CD8-positive, alpha-beta memory T cell (primary cell): ENCODE measurements at regions not wholly inside any gene's neighbourhood (a gene's known extent, or its start where the extent isn't known, plus 50 kb on each side); places are given as distances from the start of the nearest gene placed in this dataset.

Experiments
- CTCF ChIA-PET: fragments of 350-600 bp; sonication (Branson Sonifier 250); formaldehyde crosslinking; loops from one replicate; lab custom pipeline; 2021; ENCODE audit warnings: antibody characterized with exemption; lab: Charles Lee
- POLR2A ChIA-PET: fragments of 350-600 bp; sonication (Branson Sonifier 250); formaldehyde crosslinking; loops from one replicate; lab custom pipeline; 2021; ENCODE audit warnings: antibody characterized with exemption; lab: Charles Lee
- DNase-seq, 5 donors: peaks; one replicate each; pipeline versions ENCODE4 v3.0.0 to v3.0.0-alpha.2; 2020 to 2022; ENCODE audit warnings: mixed read lengths in 1 of 5
- H3K27ac ChIP-seq: one replicate; pipeline ENCODE4 v1.7.0; 2013; ENCODE audit warnings: low read depth, mild to moderate bottlenecking, low read length, moderate library complexity
- H3K27me3 ChIP-seq: 2 replicates; pipeline ENCODE4 v1.7.0; 2013; ENCODE audit warnings: low read length, mild to moderate bottlenecking; ENCODE audit not compliant: insufficient read depth, poor library complexity, severe bottlenecking
- H3K36me3 ChIP-seq: 2 replicates; pipeline ENCODE4 v1.7.0; 2013; ENCODE audit warnings: mild to moderate bottlenecking, low read length, moderate library complexity; ENCODE audit not compliant: insufficient read depth
- H3K4me1 ChIP-seq: 2 replicates; pipeline ENCODE4 v1.7.0; 2013; ENCODE audit warnings: mild to moderate bottlenecking, low read length, moderate library complexity; ENCODE audit not compliant: insufficient read depth
- H3K4me3 ChIP-seq: 2 replicates; pipeline ENCODE4 v1.7.0; 2013; ENCODE audit warnings: mild to moderate bottlenecking, low read length
- H3K9me3 ChIP-seq: 2 replicates; pipeline ENCODE4 v1.7.0; 2013; ENCODE audit warnings: mild to moderate bottlenecking, low read length
- H3K27ac Mint-ChIP-seq, 8 donors: one replicate each; pipeline ENCODE4 v1.8.0; 2020 to 2021; ENCODE audit warnings: mixed read lengths in 8 of 8, mild to moderate bottlenecking in 6 of 8, inconsistent platforms in 3 of 8, moderate library complexity in 3 of 8
- H3K27me3 Mint-ChIP-seq, 2 donors: one replicate each; pipeline ENCODE4 v1.8.0; 2020 to 2021; ENCODE audit warnings: mixed read lengths in 2 of 2, mild to moderate bottlenecking in 1 of 2, moderate library complexity in 1 of 2
- H3K36me3 Mint-ChIP-seq, 3 donors: one replicate each; pipeline ENCODE4 v1.8.0; 2020 to 2021; ENCODE audit warnings: mixed read lengths in 3 of 3, inconsistent platforms in 1 of 3, mild to moderate bottlenecking in 1 of 3
- H3K4me1 Mint-ChIP-seq, 3 donors: one replicate each; pipeline ENCODE4 v1.8.0; 2020 to 2021; ENCODE audit warnings: mixed read lengths in 3 of 3, inconsistent platforms in 1 of 3, mild to moderate bottlenecking in 1 of 3
- H3K4me3 Mint-ChIP-seq, 7 donors: one replicate each; pipeline ENCODE4 v1.8.0; 2020 to 2021; ENCODE audit warnings: mixed read lengths in 7 of 7, mild to moderate bottlenecking in 6 of 7, moderate library complexity in 4 of 7, inconsistent platforms in 2 of 7
- H3K9me3 Mint-ChIP-seq, 5 donors: one replicate each; pipeline ENCODE4 v1.8.0; 2020 to 2022; ENCODE audit warnings: mixed read lengths in 5 of 5, mild to moderate bottlenecking in 3 of 5, moderate library complexity in 2 of 5, inconsistent platforms in 1 of 5

DNA sequence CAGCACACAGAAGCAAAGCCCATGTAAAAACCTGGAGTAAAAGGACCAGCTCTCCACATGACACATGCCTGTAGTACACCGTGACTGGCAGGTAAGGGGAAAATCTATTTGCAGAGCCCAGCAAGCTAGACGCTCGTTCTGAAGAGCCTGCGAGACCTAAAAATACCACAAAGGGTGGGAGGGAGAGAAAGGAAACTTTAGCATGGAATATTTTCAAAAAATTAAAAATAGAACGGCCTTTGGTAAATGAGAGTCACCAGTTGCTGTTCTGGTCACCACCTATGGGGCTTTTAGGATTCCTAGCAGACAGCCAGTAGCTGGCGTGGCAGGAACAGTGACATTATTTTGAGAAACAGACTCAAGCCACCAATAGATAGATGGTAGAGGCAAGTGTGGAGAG lies 115.5 kb downstream of the MID1IP1 start:
- no peaks in the 10 kb centered on the region for H3K4me1 Mint-ChIP-seq
- no peak overlapping the region for H3K27ac Mint-ChIP-seq
- POLR2A ChIA-PET, result no interaction called here
- Histone ChIP-seq H3K9me3 (no peaks in the 10 kb centered on the region), H3K4me1 (no peaks in the 10 kb centered on the region), H3K4me3 (no peak overlapping the region), H3K27ac (no peak overlapping the region), H3K36me3 (no peaks in the 10 kb centered on the region), H3K27me3 (no peaks in the 10 kb centered on the region)
- CTCF ChIA-PET, result no interaction called here
- peaks cover 0 to 2% of the 10 kb centered on the region in 2 donors for H3K27me3 Mint-ChIP-seq
- no peak for DNase-seq
- H3K36me3 Mint-ChIP-seq, result no peaks in the 10 kb centered on the region
- no peak overlapping the region for H3K4me3 Mint-ChIP-seq
- H3K9me3 Mint-ChIP-seq, result no peaks in the 10 kb centered on the region

DNA sequence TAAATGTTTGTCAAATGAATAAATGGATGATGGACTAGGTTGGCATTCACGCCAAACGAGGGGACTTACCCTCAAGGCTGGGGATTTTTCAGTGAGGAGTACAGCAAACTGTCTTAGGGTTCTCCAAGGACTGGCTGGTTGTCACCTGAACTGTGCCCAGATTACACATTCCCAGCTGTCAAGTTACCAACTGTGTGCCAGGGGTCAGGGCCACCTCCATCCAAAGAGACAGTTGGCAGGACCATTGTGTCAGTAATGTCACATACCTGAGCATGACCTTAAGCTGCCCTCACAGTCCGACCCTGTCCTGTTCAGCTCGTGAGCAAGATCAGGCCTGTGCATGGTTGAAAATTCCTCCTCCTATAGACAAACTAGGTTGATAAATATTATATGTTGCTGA lies 116.7 kb downstream of the MID1IP1 start:
- H3K4me3 Mint-ChIP-seq, result no peak overlapping the region
- no peaks in the 10 kb centered on the region for H3K36me3 Mint-ChIP-seq
- CTCF ChIA-PET, result no interaction called here
- peaks cover 0 to 7% of the 10 kb centered on the region in 2 donors for H3K27me3 Mint-ChIP-seq
- no peaks in the 10 kb centered on the region for H3K4me1 Mint-ChIP-seq
- Histone ChIP-seq H3K27ac (no peak overlapping the region), H3K9me3 (no peaks in the 10 kb centered on the region), H3K36me3 (no peaks in the 10 kb centered on the region), H3K27me3 (no peaks in the 10 kb centered on the region), H3K4me1 (no peaks in the 10 kb centered on the region), H3K4me3 (no peak overlapping the region)
- DNase-seq, result no peak
- POLR2A ChIA-PET, result no interaction called here
- peak overlapping the region in 1 of 8 donors; percentile 34 for H3K27ac Mint-ChIP-seq
- peaks cover 0 to 2% (median 0%) of the 10 kb centered on the region in 5 donors for H3K9me3 Mint-ChIP-seq

GRCh38 chrX:38919202-38919601 lies 117.9 kb downstream of the MID1IP1 start:
- POLR2A ChIA-PET, result no interaction called here
- Mint-ChIP-seq H3K27me3 (peaks cover 0 to 7% of the 10 kb centered on the region in 2 donors), H3K4me3 (no peak overlapping the region), H3K36me3 (no peaks in the 10 kb centered on the region), H3K4me1 (no peaks in the 10 kb centered on the region), H3K27ac (no peak overlapping the region), H3K9me3 (peaks cover 0 to 2% (median 0%) of the 10 kb centered on the region in 5 donors)
- Histone ChIP-seq H3K27ac (no peak overlapping the region), H3K4me1 (no peaks in the 10 kb centered on the region), H3K9me3 (no peaks in the 10 kb centered on the region), H3K27me3 (no peaks in the 10 kb centered on the region), H3K4me3 (no peak overlapping the region), H3K36me3 (no peaks in the 10 kb centered on the region)
- CTCF ChIA-PET, result no interaction called here
- DNase-seq, result no peak

DNA sequence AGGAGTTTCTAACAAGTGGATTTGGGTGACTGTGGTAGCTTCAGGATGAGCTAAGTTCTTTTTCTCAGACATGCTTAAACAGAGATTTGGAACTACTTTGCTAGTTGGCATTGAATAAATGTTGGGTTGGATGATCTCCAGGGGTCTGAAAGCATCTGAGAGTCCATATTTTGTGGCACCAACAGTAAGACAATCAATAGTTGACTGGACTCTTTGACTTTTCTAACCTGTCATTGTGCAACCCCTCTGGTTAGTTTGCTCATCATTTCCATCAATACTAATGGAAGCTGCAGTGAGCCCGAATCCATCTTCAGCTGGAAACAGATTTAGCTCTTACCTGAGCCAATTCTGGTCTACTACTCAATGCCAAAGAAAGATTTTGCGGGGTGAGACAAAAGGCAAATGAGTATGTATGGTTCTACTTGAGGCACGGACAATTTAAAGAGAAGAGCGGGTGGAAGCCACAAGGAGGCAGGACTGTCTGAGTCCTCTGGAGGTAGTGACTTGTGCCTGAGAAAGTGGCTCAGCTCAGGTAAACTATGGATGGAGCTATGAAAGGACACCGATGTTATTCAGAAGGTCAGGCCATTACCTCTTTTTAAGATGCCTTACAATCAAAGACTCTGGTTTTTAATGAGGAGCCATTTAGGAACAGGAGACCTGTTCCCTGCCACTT lies 118.7 kb downstream of the MID1IP1 start:
- ChIA-PET CTCF (no interaction called here), POLR2A (no interaction called here)
- H3K9me3 ChIP-seq, result no peaks in the 10 kb centered on the region
- no peaks in the 10 kb centered on the region for H3K27me3 ChIP-seq
- no peaks in the 10 kb centered on the region for H3K36me3 Mint-ChIP-seq
- peaks cover 0 to 7% of the 10 kb centered on the region in 2 donors for H3K27me3 Mint-ChIP-seq
- no peaks in the 10 kb centered on the region for H3K36me3 ChIP-seq
- H3K27ac ChIP-seq, result no peak overlapping the region
- no peak for DNase-seq
- H3K4me1 Mint-ChIP-seq, result no peaks in the 10 kb centered on the region
- peaks cover 0 to 2% (median 0%) of the 10 kb centered on the region in 5 donors for H3K9me3 Mint-ChIP-seq
- H3K4me3 Mint-ChIP-seq, result no peak overlapping the region
- H3K4me3 ChIP-seq, result no peak overlapping the region
- H3K27ac Mint-ChIP-seq, result no peak overlapping the region
- H3K4me1 ChIP-seq, result no peaks in the 10 kb centered on the region

DNA sequence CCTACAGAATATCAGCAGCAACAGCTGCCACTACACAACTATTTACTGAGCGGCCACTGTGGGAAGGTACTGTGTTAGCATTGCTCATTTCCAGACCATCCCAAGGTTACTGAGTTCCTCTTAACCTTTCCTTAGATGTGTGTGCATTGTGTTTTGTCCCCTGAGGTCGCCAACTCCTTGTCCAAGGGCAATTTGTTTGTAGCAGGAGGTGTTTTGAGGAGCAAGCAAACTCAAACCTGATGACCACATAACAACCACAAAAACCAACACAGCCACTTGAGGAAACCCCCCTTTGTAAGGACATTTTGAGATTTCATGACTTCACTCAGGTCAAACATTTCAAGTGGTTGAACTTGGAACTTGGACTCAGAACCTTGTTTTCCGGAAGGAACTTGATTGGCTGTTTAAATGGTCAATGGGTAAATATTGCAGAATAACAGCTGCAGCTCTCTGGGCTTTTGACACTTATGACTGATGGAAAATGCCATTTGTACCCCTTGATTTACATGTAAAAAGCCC lies 122.3 kb downstream of the MID1IP1 start:
- Mint-ChIP-seq H3K27ac (no peak overlapping the region), H3K4me1 (no peaks in the 10 kb centered on the region), H3K36me3 (no peaks in the 10 kb centered on the region), H3K27me3 (peaks cover 0 to 12% of the 10 kb centered on the region in 2 donors), H3K4me3 (no peak overlapping the region), H3K9me3 (peaks cover 0 to 2% (median 0%) of the 10 kb centered on the region in 5 donors)
- POLR2A ChIA-PET, result no interaction called here
- H3K9me3 ChIP-seq, result no peaks in the 10 kb centered on the region
- H3K27me3 ChIP-seq, result no peaks in the 10 kb centered on the region
- CTCF ChIA-PET, result no interaction called here
- no peak overlapping the region for H3K4me3 ChIP-seq
- no peak overlapping the region for H3K27ac ChIP-seq
- DNase-seq, result no peak
- H3K4me1 ChIP-seq, result no peaks in the 10 kb centered on the region
- no peaks in the 10 kb centered on the region for H3K36me3 ChIP-seq

GRCh38 chrX:38927592-38927991 lies 126.3 kb downstream of the MID1IP1 start:
- POLR2A ChIA-PET, result no interaction called here
- H3K9me3 Mint-ChIP-seq, result no peaks in the 10 kb centered on the region
- Histone ChIP-seq H3K27me3 (no peaks in the 10 kb centered on the region), H3K36me3 (no peaks in the 10 kb centered on the region), H3K9me3 (no peaks in the 10 kb centered on the region), H3K27ac (no peak overlapping the region), H3K4me3 (no peak overlapping the region), H3K4me1 (no peaks in the 10 kb centered on the region)
- peaks cover 0 to 8% of the 10 kb centered on the region in 2 donors for H3K27me3 Mint-ChIP-seq
- H3K4me3 Mint-ChIP-seq, result no peak overlapping the region
- CTCF ChIA-PET, result no interaction called here
- no peak for DNase-seq
- no peaks in the 10 kb centered on the region for H3K36me3 Mint-ChIP-seq
- H3K4me1 Mint-ChIP-seq, result no peaks in the 10 kb centered on the region
- H3K27ac Mint-ChIP-seq, result no peak overlapping the region

DNA sequence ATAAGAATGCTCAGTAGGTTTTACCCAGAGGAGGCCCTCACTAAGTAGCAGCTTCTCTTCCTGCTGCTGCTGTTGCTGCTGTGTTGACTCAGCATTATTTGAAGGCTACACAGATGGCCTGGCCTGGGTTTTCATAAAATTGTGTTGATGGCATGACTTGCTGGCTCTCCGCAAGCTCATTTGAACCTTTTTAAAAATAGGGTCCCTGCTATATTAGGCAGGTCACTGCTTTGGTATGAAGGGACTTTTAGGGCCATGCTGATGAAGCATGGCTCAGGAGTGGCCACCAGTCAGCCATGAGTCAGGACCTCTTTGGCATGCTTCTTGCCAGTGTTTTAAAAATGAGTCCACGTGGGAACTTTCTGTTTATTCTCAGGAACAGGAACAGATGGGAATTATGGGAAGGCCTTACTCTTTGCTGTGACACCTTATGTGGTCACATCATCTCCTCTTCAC lies 128.7 kb downstream of the MID1IP1 start:
- H3K27me3 Mint-ChIP-seq, result peaks cover 0 to 8% of the 10 kb centered on the region in 2 donors
- CTCF ChIA-PET, result no interaction called here
- no peak overlapping the region for H3K27ac Mint-ChIP-seq
- POLR2A ChIA-PET, result no interaction called here
- no peak overlapping the region for H3K27ac ChIP-seq
- H3K27me3 ChIP-seq, result no peaks in the 10 kb centered on the region
- no peaks in the 10 kb centered on the region for H3K9me3 Mint-ChIP-seq
- H3K9me3 ChIP-seq, result no peaks in the 10 kb centered on the region
- H3K4me3 Mint-ChIP-seq, result no peak overlapping the region
- no peak for DNase-seq
- no peaks in the 10 kb centered on the region for H3K4me1 Mint-ChIP-seq
- H3K4me3 ChIP-seq, result no peak overlapping the region
- no peaks in the 10 kb centered on the region for H3K4me1 ChIP-seq
- H3K36me3 Mint-ChIP-seq, result no peaks in the 10 kb centered on the region
- H3K36me3 ChIP-seq, result no peaks in the 10 kb centered on the region

DNA sequence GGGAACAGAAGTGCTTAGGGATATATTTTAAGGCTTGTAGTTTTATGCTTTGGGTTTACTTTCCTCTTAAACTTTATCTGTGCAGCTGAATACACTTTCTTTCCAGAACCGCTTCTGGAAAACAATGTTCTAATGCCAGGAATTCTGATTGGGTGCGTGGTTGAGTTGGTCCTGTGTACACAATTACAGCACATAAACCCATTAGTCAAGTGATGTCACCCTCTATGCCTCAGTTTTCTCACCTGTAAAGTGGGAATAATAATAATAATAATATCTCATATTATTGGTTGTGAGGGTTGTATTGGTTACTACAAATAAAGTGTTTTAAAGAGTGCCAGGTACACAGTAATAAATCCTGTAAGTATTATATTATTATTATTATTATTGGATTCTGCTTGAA lies 129.2 kb downstream of the MID1IP1 start:
- ChIA-PET POLR2A (no interaction called here), CTCF (no interaction called here)
- peaks cover 0 to 8% of the 10 kb centered on the region in 2 donors for H3K27me3 Mint-ChIP-seq
- Histone ChIP-seq H3K36me3 (no peaks in the 10 kb centered on the region), H3K27me3 (no peaks in the 10 kb centered on the region), H3K9me3 (no peaks in the 10 kb centered on the region), H3K27ac (no peak overlapping the region), H3K4me3 (no peak overlapping the region), H3K4me1 (no peaks in the 10 kb centered on the region)
- no peak overlapping the region for H3K27ac Mint-ChIP-seq
- no peaks in the 10 kb centered on the region for H3K36me3 Mint-ChIP-seq
- no peak overlapping the region for H3K4me3 Mint-ChIP-seq
- no peak for DNase-seq
- H3K9me3 Mint-ChIP-seq, result no peaks in the 10 kb centered on the region
- no peaks in the 10 kb centered on the region for H3K4me1 Mint-ChIP-seq
